Endodermal cell (in vitro differentiated cells): ENCODE measurements at regions not wholly inside any gene's neighbourhood (a gene's known extent, or its start where the extent isn't known, plus 50 kb on each side); places are given as distances from the start of the nearest gene placed in this dataset.

ENCODE experiments used
- DNase-seq: peaks from one replicate; pipeline ENCODE4 v3.0.0-alpha.2; 2017
- H3K27ac ChIP-seq: 2 replicates; pipeline ENCODE4 v1.5.1; 2013; ENCODE audit warnings: mild to moderate bottlenecking, low read depth, low read length, moderate library complexity
- H3K27me3 ChIP-seq: 2 replicates; pipeline ENCODE4 v1.6.1; 2013; ENCODE audit warnings: mild to moderate bottlenecking, low read length, moderate library complexity; ENCODE audit not compliant: insufficient read depth, control insufficient read depth, poor library complexity, severe bottlenecking
- H3K36me3 ChIP-seq: 2 replicates; pipeline ENCODE4 v1.7.0; 2013; ENCODE audit warnings: mild to moderate bottlenecking, low read length, moderate library complexity; ENCODE audit not compliant: control insufficient read depth, insufficient read depth
- H3K4me1 ChIP-seq: one replicate; pipeline ENCODE4 v1.7.0; 2013; ENCODE audit warnings: low read length; ENCODE audit not compliant: control insufficient read depth, insufficient read depth
- H3K4me3 ChIP-seq: 2 replicates; pipeline ENCODE4 v1.5.1; 2013; ENCODE audit warnings: mild to moderate bottlenecking, low read length, moderate library complexity
- H3K9ac ChIP-seq: 2 replicates; pipeline ENCODE4 v1.6.1; 2013; ENCODE audit warnings: mild to moderate bottlenecking, low read length, moderate library complexity; ENCODE audit not compliant: poor library complexity, severe bottlenecking; ENCODE audit errors: extremely low read depth
- H3K9me3 ChIP-seq: 2 replicates; pipeline ENCODE4 v1.6.1; 2013; ENCODE audit warnings: mild to moderate bottlenecking, low read length, moderate library complexity; ENCODE audit not compliant: control insufficient read depth
- H3K27ac Mint-ChIP-seq: 2 replicates; pipeline ENCODE4 v1.8.0; 2020; ENCODE audit warnings: mixed read lengths
- H3K27me3 Mint-ChIP-seq: 2 replicates; pipeline ENCODE4 v1.8.0; 2021; ENCODE audit warnings: mild to moderate bottlenecking, mixed read lengths; ENCODE audit not compliant: insufficient read depth
- H3K36me3 Mint-ChIP-seq: 2 replicates; pipeline ENCODE4 v1.8.0; 2020; ENCODE audit warnings: low read depth, mixed read lengths
- H3K4me1 Mint-ChIP-seq: 2 replicates; pipeline ENCODE4 v1.8.0; 2020; ENCODE audit warnings: mixed read lengths
- H3K4me3 Mint-ChIP-seq: 2 replicates; pipeline ENCODE4 v1.8.0; 2020; ENCODE audit warnings: mild to moderate bottlenecking, moderate library complexity, mixed read lengths
- H3K9me3 Mint-ChIP-seq: 2 replicates; pipeline ENCODE4 v1.8.0; 2020; ENCODE audit warnings: mild to moderate bottlenecking, mixed read lengths
- WGBS, 2 experiments: methylation state at CpG; one replicate each; pipeline versions ENCODE4 v1.1.5 to v1.1.7; 2013; ENCODE audit warnings: missing lambda C conversion rate in 2 of 2, mixed read lengths in 1 of 2; ENCODE audit not compliant: insufficient coverage in 1 of 2, insufficient read length in 1 of 2; 5-methylcytosine and 5-hydroxymethylcytosine counted together
- TF ChIP-seq, protein P1 (sequence below): fragments of 200-600 bp; sonication (generic); conservative IDR thresholded peaks from 2 replicates; pipeline ENCODE4 v1.5.0; 2021; ENCODE audit warnings: antibody characterized with exemption, mild to moderate bottlenecking

DNA sequence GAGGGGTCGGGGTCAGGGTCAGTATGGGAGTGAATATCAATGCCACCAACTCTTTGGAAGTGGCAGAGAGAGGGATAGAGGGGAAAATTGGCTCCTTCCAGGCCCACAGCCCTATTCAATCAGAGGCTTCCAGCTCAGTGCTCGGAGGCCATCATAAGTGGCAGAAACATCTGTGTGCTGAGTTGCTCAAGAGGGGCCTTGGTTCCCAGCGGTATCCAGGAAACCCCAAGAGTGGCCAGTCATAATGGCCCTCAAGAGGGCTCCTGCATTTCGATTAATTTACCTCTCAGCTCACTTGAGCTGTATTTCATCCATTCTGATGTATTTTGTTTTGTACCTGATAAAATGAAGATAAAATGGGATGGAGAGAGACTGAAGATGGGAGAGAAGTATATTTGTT lies 154.3 kb upstream of the EOLA2 start:
- WGBS, 2 experiments: 90% methylated on average over 4 of the region's 4 CpGs; no CpG with 5 or more reads in 1 of the 2 experiments
- Histone ChIP-seq H3K4me3 (no peak overlapping the region), H3K9me3 (no peaks in the 10 kb centered on the region), H3K27ac (no peak overlapping the region), H3K4me1 (no peaks in the 10 kb centered on the region), H3K36me3 (no peaks in the 10 kb centered on the region), H3K9ac (no peak overlapping the region), H3K27me3 (no peaks in the 10 kb centered on the region)
- Mint-ChIP-seq H3K27me3 (no peaks in the 10 kb centered on the region), H3K9me3 (peaks cover 53% of the 10 kb centered on the region), H3K27ac (no peak overlapping the region), H3K4me1 (no peaks in the 10 kb centered on the region), H3K36me3 (no peaks in the 10 kb centered on the region), H3K4me3 (no peak overlapping the region)
- no peak for DNase-seq
- TF ChIP-seq, protein P1, sequence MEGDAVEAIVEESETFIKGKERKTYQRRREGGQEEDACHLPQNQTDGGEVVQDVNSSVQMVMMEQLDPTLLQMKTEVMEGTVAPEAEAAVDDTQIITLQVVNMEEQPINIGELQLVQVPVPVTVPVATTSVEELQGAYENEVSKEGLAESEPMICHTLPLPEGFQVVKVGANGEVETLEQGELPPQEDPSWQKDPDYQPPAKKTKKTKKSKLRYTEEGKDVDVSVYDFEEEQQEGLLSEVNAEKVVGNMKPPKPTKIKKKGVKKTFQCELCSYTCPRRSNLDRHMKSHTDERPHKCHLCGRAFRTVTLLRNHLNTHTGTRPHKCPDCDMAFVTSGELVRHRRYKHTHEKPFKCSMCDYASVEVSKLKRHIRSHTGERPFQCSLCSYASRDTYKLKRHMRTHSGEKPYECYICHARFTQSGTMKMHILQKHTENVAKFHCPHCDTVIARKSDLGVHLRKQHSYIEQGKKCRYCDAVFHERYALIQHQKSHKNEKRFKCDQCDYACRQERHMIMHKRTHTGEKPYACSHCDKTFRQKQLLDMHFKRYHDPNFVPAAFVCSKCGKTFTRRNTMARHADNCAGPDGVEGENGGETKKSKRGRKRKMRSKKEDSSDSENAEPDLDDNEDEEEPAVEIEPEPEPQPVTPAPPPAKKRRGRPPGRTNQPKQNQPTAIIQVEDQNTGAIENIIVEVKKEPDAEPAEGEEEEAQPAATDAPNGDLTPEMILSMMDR: no peak

DNA sequence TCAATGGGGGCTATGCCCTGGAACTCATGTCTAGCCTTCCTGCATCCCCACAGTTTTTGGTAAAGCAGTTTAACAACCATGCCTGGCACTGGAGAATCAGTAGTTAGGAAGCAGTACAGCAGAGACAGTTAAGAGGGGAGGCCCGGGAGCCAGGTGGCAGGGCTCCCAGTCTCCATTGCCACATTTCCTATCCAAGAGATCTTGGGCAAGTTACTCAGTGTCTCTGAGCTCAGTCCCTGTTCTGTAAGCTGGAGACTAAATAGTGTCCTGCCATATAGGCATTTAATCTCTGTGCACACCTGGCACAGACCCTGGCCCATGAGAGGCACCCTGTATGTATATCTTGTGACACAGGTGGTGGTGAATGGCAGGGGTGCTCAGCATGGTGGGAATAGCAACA lies 156.1 kb upstream of the EOLA2 start:
- Mint-ChIP-seq H3K27me3 (no peaks in the 10 kb centered on the region), H3K9me3 (peaks cover 58% of the 10 kb centered on the region)
- no peak for DNase-seq

GRCh38 chrX:150094996-150095395 lies 156.7 kb upstream of the EOLA2 start:
- H3K36me3 ChIP-seq: no peaks in the 10 kb centered on the region
- Mint-ChIP-seq H3K4me3 (no peak overlapping the region), H3K27ac (peak overlapping the region; percentile 52), H3K36me3 (no peaks in the 10 kb centered on the region), H3K4me1 (no peaks in the 10 kb centered on the region), H3K9me3 (peaks cover 64% of the 10 kb centered on the region), H3K27me3 (no peaks in the 10 kb centered on the region)
- TF ChIP-seq, protein P1: no peak
- H3K4me1 ChIP-seq: no peaks in the 10 kb centered on the region
- no peak overlapping the region for H3K4me3 ChIP-seq
- DNase-seq: no peak
- no peaks in the 10 kb centered on the region for H3K27me3 ChIP-seq
- H3K27ac ChIP-seq: no peak overlapping the region
- no peaks in the 10 kb centered on the region for H3K9me3 ChIP-seq
- H3K9ac ChIP-seq: no peak overlapping the region

More for the DNA sequence above, 156.1 kb upstream of the EOLA2 start:
- Histone ChIP-seq H3K27ac (no peak overlapping the region), H3K36me3 (no peaks in the 10 kb centered on the region), H3K9ac (no peak overlapping the region), H3K4me3 (no peak overlapping the region), H3K9me3 (no peaks in the 10 kb centered on the region), H3K27me3 (no peaks in the 10 kb centered on the region), H3K4me1 (no peaks in the 10 kb centered on the region)
- no peak overlapping the region for H3K4me3 Mint-ChIP-seq
- H3K36me3 Mint-ChIP-seq: no peaks in the 10 kb centered on the region
- H3K27ac Mint-ChIP-seq: no peak overlapping the region
- no peaks in the 10 kb centered on the region for H3K4me1 Mint-ChIP-seq
- WGBS, 2 experiments: 100% methylated on average over 1 of the region's 1 CpG; no CpG with 5 or more reads in 1 of the 2 experiments
- TF ChIP-seq, protein P1: no peak
